Adrenal gland (tissue), 9 donors: ENCODE measurements at regions not wholly inside any gene's neighbourhood (a gene's known extent, or its start where the extent isn't known, plus 50 kb on each side); places are given as distances from the start of the nearest gene placed in this dataset.

Experiments
- DNase-seq, 7 donors: peaks; one replicate each; pipeline ENCODE4 v3.0.0-alpha.2; 2019 to 2020
- H3K27ac ChIP-seq, 5 donors: fragments of 200-600 bp; sonication (generic) in 4 of 5; 1 replicate in 3 of 5; 2 replicates in 2 of 5; pipeline versions ENCODE4 v1.5.1 to v1.8.0; 2016 to 2020; ENCODE audit warnings: mild to moderate bottlenecking in 1 of 5
- H3K27me3 ChIP-seq: fragments of 200-600 bp; 2 replicates; pipeline ENCODE4 v1.8.0; 2021
- H3K36me3 ChIP-seq, 2 donors: fragments of 200-600 bp; replicated peaks in 1 of 2; 1 replicate in 1 of 2; 2 replicates in 1 of 2; pipeline versions ENCODE4 v1.5.1 to v1.8.0; 2018 to 2022
- H3K4me1 ChIP-seq, 2 donors: fragments of 200-600 bp; replicated peaks in 1 of 2; 1 replicate in 1 of 2; 2 replicates in 1 of 2; pipeline versions ENCODE4 v1.5.1 to v1.8.0; 2018 to 2021
- H3K4me3 ChIP-seq, 4 donors: fragments of 200-600 bp; sonication (generic) in 3 of 4; one replicate each; pipeline ENCODE4 v1.5.1; 2016 to 2018
- H3K9me3 ChIP-seq, 3 donors: fragments of 200-600 bp; sonication (generic) in 1 of 3; replicated peaks in 1 of 3; 1 replicate in 2 of 3; 2 replicates in 1 of 3; pipeline versions ENCODE4 v1.5.1 to v1.8.0; 2016 to 2021
- CTCF ChIP-seq, 6 experiments: fragments of 450-650 bp in 4 of 6; fragments of 200-600 bp in 2 of 6; sonication (generic) in 1 of 6; IDR thresholded peaks; 1 replicate in 5 of 6; 2 replicates in 1 of 6; pipeline versions ENCODE4 v1.5.1 to v1.8.0; 2016 to 2021; ENCODE audit warnings: antibody characterized with exemption in 6 of 6, mild to moderate bottlenecking in 2 of 6, moderate library complexity in 1 of 6
- POLR2A ChIP-seq, 2 donors: fragments of 450-650 bp; IDR thresholded peaks; one replicate each; pipeline ENCODE4 v1.6.1; 2017; ENCODE audit warnings: antibody characterized with exemption in 2 of 2, mild to moderate bottlenecking in 2 of 2, moderate library complexity in 1 of 2
- WGBS, 4 donors: extraction: QIAGEN DNeasy Blood & Tissue Kit in 2 of 4; methylation state at CpG; one replicate each; pipeline versions ENCODE4 v1.1.5 to v1.1.7; 2013 to 2017; 5-methylcytosine and 5-hydroxymethylcytosine counted together
- intact Hi-C, 2 donors: fragments of 100-400 bp; cut with DNase I; formaldehyde crosslinking; loops; one replicate each; pipeline versions ENCODE4 v1.14.1 to v1.15.0; 2022 to 2023
- donor health status: healthy with polysubstance abuse.
- donor health status: Bipolar disorder and iron deficiency.
- donor health status: DM: yes; HTN: yes; CAD: no.
- donor health status: DM: no; HTN: no; CAD: no.
- donor health status: DM: no; HTN: no; CAD: no.

GRCh38 chr5:155929112-155929511 is 397.9 kb upstream of the SGCD start:
- WGBS, 4 donors, result 63 to 82% (median 78%) methylated on average over 2 of the region's 2 CpGs
- no peaks in the 10 kb centered on the region for H3K27me3 ChIP-seq
- intact Hi-C loops, result no loop called here
- H3K9me3 ChIP-seq, result no peaks in the 10 kb centered on the region
- DNase-seq, result no peak
- no peaks in the 10 kb centered on the region for H3K4me1 ChIP-seq
- no peak overlapping the region for H3K4me3 ChIP-seq
- TF ChIP-seq POLR2A (IDR thresholded peaks at IDR 0.05) (no peak), CTCF (IDR thresholded peaks at IDR 0.05) (no peak)
- H3K36me3 ChIP-seq, result no peaks in the 10 kb centered on the region
- H3K27ac ChIP-seq, result no peak overlapping the region

- intact Hi-C loops, result no loop called here
- 64 to 77% (median 71%) methylated on average over 1 of the region's 1 CpG for WGBS, 4 donors
- TF ChIP-seq CTCF (IDR thresholded peaks at IDR 0.05), result no peak
- TF ChIP-seq POLR2A (IDR thresholded peaks at IDR 0.05), result no peak
Observed at GRCh38 chr5:155934964-155935363, 392.0 kb upstream of the SGCD start.

GRCh38 chr5:155935723-155936122 is 391.2 kb upstream of the SGCD start:
- WGBS, 4 donors, result 79 to 91% (median 81%) methylated on average over 6 of the region's 6 CpGs; no CpG with 5 or more reads in 1 of the 4 donors
- TF ChIP-seq POLR2A (IDR thresholded peaks at IDR 0.05) (no peak), CTCF (IDR thresholded peaks at IDR 0.05) (no peak)
- no peak for DNase-seq
- Histone ChIP-seq H3K4me1 (no peaks in the 10 kb centered on the region), H3K4me3 (no peak overlapping the region), H3K9me3 (no peaks in the 10 kb centered on the region), H3K36me3 (no peaks in the 10 kb centered on the region), H3K27ac (no peak overlapping the region), H3K27me3 (no peaks in the 10 kb centered on the region)
- intact Hi-C loops, result no loop called here

More at GRCh38 chr5:155934964-155935363, 392.0 kb upstream of the SGCD start:
- no peaks in the 10 kb centered on the region for H3K9me3 ChIP-seq
- no peaks in the 10 kb centered on the region for H3K4me1 ChIP-seq
- no peak overlapping the region for H3K27ac ChIP-seq
- H3K4me3 ChIP-seq, result no peak overlapping the region
- H3K27me3 ChIP-seq, result no peaks in the 10 kb centered on the region
- no peaks in the 10 kb centered on the region for H3K36me3 ChIP-seq
- DNase-seq, result no peak

- no peak overlapping the region for H3K27ac ChIP-seq
- peak in 1 of 7 donors; percentile 1 for DNase-seq
- WGBS, 4 donors, result 52 to 74% (median 68%) methylated on average over 13 to 20 of the region's 20 CpGs
- no peaks in the 10 kb centered on the region for H3K4me1 ChIP-seq
- no peak for TF ChIP-seq POLR2A (IDR thresholded peaks at IDR 0.05)
- no peak for TF ChIP-seq CTCF (IDR thresholded peaks at IDR 0.05)
- H3K4me3 ChIP-seq, result no peak overlapping the region
- no peaks in the 10 kb centered on the region for H3K9me3 ChIP-seq
- H3K27me3 ChIP-seq, result no peaks in the 10 kb centered on the region
- intact Hi-C loops, result no loop called here
- H3K36me3 ChIP-seq, result no peaks in the 10 kb centered on the region
Observed at GRCh38 chr5:155936520-155937406, 390.2 kb upstream of the SGCD start.
